ENCODE measurements at regions not wholly inside any gene's neighbourhood (a gene's known extent, or its start where the extent isn't known, plus 50 kb on each side); places are given as distances from the start of the nearest gene placed in this dataset.
A peak's percentile ranks its signal among the peaks of the same experiment; 100 is the strongest.

DNA sequence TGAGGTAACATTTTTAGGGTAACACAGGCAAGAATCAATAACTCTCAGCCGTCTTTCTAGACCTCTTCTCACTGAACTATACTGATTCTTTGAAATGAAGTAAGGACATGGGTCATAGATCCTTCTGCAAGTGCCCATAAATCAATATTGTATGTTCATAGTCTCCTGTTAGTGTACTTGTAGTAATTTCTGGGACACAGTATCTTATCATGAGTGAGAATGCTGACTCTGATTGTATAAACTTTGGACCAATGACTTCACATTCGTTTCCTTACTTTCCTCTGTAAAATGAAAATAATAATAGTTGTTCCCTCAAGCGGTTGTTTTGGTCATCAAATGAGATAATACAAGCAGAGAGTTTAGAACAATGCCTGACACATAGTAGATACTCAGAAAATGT lies 777.1 kb upstream of the GOLIM4 start:
- intact Hi-C loops (cut with DNase I) = no loop called here
- H3K4me3 ChIP-seq = no peak overlapping the region
- WGBS, 4 donors = 66 to 78% (median 75%) methylated on average over 3 of the region's 3 CpGs
- no peak for DNase-seq
- H3K4me1 ChIP-seq (replicated peaks in 1 of 2) = no peaks in the 10 kb centered on the region
- no peaks in the 10 kb centered on the region for H3K27me3 ChIP-seq
- no peaks in the 10 kb centered on the region for H3K9me3 ChIP-seq (replicated peaks in 1 of 3)
- no peaks in the 10 kb centered on the region for H3K36me3 ChIP-seq (replicated peaks in 1 of 2)
- TF ChIP-seq POLR2A (IDR thresholded peaks at IDR 0.05) (no peak), CTCF (IDR thresholded peaks at IDR 0.05) (no peak)
- H3K27ac ChIP-seq = no peak overlapping the region

DNA sequence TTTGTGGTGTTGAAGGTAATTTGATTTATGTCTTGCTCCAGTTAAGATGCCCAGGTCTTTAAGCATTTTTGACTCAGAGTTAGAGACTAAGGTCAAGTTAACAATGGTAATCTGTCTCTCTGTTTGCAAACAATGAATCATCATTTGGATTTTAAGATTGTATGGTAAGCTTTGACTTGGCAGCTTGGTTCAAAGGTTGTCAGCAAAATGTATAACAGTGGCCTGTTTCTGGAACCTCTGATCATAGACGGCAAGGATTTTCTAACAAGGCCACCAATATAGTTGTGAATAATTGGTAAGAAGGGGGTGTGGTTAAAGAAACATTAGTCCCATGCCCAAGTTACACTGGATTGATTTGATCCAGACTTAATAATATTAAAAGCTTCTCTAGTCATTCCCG lies 775.2 kb upstream of the GOLIM4 start:
- TF ChIP-seq POLR2A (IDR thresholded peaks at IDR 0.05) = no peak
- no peak for TF ChIP-seq CTCF (IDR thresholded peaks at IDR 0.05)
- WGBS, 4 donors = 46 to 60% (median 50%) methylated on average over 2 of the region's 2 CpGs
- DNase-seq = no peak
- Histone ChIP-seq H3K9me3 (replicated peaks in 1 of 3) (no peaks in the 10 kb centered on the region), H3K27ac (no peak overlapping the region), H3K27me3 (no peaks in the 10 kb centered on the region), H3K36me3 (replicated peaks in 1 of 2) (no peaks in the 10 kb centered on the region), H3K4me3 (no peak overlapping the region), H3K4me1 (replicated peaks in 1 of 2) (no peaks in the 10 kb centered on the region)
- intact Hi-C loops (cut with DNase I) = no loop called here

DNA sequence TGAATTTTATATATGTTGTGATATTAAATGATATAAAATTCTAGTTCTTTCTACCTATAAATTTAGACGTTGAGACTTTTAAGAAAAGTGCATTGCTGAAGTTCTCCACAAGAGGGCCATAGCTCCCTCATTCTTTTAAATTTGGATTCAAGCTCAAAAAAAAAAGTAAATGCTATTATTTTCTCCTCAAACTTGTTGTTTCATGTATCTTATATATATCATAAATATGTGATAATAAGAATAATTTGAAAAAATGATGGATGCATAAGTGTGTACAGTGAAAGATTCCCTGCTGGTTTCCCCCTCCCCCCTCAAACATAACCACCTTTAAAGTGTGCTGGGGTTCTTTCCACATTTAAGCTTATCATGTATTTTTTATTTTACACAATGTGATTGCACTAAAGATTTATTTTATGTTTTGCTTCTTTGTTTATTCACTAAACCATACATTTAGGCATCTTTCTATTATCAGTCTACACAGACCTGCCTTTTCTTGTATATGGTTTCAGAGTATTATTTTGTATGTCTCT lies 769.4 kb upstream of the GOLIM4 start:
- peak in 1 of 7 donors; percentile 7 for DNase-seq
- H3K27me3 ChIP-seq = no peaks in the 10 kb centered on the region
- H3K36me3 ChIP-seq (replicated peaks in 1 of 2) = no peaks in the 10 kb centered on the region
- peak in 5 of 6 experiments; percentile 24 to 65 (median 39) for TF ChIP-seq CTCF (IDR thresholded peaks at IDR 0.05)
- no peak for TF ChIP-seq POLR2A (IDR thresholded peaks at IDR 0.05)
- no peak overlapping the region for H3K4me3 ChIP-seq
- no peaks in the 10 kb centered on the region for H3K4me1 ChIP-seq (replicated peaks in 1 of 2)
- H3K27ac ChIP-seq = no peak overlapping the region
- 0% methylated on average over 1 of the region's 1 CpG for WGBS, 4 donors
- no peaks in the 10 kb centered on the region for H3K9me3 ChIP-seq (replicated peaks in 1 of 3)
- intact Hi-C loops (cut with DNase I) = no loop called here

DNA sequence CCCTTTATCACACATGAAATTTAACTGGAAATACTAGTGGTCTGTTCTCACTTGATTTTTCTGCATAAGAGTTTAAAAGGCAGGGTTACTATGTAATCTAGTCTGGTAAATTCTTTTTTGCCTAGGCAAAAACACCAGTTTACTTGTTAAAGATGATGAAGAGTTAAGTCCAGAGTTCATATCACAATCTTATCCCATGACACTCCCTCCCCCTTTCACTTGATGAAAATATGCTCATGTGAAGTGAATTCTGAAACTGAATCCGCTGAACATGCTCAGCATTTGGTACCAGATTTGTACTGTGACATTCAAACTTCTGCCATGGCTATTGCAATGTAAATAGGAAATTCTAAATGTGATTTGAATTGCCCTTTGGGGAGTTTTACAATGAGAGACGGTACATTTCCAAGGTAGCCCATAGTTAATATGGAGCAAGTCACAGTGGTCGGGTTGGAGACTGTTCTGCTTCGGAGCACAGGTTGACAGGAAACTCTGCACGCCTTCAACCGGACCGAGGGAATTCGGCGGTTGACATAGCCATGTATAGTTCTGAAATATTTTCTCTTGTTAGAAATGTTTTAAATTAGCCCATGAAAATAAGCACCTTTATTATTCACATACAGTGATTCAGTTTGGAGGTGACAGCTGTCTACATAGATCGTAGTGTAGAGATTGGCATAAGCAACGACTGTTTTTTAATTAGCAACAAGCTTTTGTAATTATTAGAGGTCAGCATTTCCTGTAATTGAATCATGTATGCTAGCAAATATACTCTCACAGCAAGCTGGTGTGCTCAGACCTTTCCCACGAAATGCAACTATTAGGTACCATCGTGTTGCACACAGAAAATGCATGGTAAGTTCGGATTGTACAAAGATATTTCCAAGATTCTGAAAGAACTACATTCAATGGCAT lies 768.6 kb upstream of the GOLIM4 start:
- no peak overlapping the region for H3K4me3 ChIP-seq
- H3K9me3 ChIP-seq (replicated peaks in 1 of 3) = no peaks in the 10 kb centered on the region
- DNase-seq = no peak
- no peaks in the 10 kb centered on the region for H3K27me3 ChIP-seq
- 59 to 64% (median 62%) methylated on average over 14 of the region's 14 CpGs for WGBS, 4 donors
- H3K4me1 ChIP-seq (replicated peaks in 1 of 2) = no peaks in the 10 kb centered on the region
- no peak overlapping the region for H3K27ac ChIP-seq
- TF ChIP-seq CTCF (IDR thresholded peaks at IDR 0.05) (no peak), POLR2A (IDR thresholded peaks at IDR 0.05) (no peak)
- intact Hi-C loops (cut with DNase I) = no loop called here
- no peaks in the 10 kb centered on the region for H3K36me3 ChIP-seq (replicated peaks in 1 of 2)

All from adrenal gland (tissue), 9 donors.